ENCODE measurements at regions not wholly inside any gene's neighbourhood (a gene's known extent, or its start where the extent isn't known, plus 50 kb on each side); places are given as distances from the start of the nearest gene placed in this dataset.

DNA sequence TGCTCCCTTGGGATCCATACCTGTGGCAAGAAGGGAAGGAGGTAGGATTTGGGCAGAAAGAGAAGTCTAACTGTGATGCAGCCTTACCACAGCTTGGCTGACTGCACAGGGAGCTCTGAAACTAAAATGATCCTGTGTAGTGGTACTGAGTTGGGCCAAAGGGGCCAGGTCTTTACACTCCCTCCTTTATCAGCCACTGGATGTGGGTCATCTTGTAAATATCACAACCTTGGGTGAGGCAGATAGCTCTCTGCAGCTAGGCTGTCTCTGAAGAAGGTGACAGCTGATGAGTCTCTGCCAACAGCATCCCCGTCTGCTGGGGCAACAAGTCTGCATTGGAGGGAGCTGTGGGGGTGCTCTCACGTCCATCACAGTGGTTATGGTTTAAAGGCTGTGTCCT, 95.9 kb upstream of the CAND1 start:
- no peak for DNase-seq

- no peak for DNase-seq
Measured at GRCh38 chr12:67182551-67182950, 86.6 kb upstream of the CAND1 start.

- no peak for DNase-seq
Measured at GRCh38 chr12:67193704-67194103, 75.5 kb upstream of the CAND1 start.

GRCh38 chr12:67200386-67200785, 68.8 kb upstream of the CAND1 start:
- DNase-seq = no peak

GRCh38 chr12:67202011-67202677, 67.0 kb upstream of the CAND1 start:
- DNase-seq = no peak

DNA sequence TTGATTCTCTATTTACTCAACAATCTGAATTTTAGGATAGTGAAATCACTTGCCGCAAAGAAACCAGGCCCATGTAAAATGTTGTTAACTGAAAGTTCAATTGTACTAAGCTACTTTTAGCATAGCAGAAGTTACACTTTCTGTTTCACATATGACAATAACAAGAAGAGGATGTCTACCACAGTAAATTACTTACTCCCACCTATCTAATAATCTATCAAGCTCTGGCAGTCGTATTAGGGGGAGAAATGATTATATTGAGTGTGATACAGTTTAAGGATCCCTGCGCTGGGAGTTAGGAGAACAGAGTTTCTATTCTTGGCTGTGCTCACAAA, 66.5 kb upstream of the CAND1 start:
- no peak for DNase-seq

DNA sequence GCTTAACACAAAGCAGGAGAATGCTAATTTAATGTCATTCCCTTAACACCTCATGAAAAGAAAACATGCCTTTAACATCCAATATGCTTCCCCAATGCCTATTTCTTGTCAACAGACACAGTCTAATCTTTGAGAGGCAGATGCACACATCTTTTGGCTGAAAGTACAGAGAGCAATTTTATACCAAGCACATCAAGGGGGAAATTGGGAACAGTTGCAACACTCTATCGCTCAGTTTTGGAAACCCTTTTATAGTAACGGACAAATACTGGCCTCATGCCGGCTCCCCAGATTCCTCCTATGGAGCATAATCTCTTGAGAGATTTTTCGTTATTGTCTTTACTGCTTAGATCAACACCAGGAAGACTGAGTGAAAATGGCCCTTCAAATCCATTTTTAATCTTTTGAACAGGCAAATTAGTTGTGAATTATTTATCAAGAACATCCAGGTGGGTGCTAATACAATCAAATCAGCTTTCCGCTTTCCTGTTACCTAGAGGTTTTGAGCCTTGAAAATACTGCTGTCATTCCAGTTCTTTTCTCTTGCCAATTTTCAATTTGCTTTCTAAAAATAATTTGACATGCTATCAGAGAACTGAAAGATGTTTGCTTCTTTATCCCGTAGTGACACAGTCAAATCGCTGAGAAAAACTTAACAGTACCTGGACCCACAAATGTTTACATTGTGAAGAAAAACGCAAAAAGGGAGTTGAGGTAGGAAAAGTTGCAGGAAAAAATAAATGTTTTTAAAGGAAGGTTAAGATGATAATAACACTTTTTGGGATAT, 60.7 kb upstream of the CAND1 start:
- no peak for DNase-seq

GRCh38 chr12:67211029-67211428, 58.1 kb upstream of the CAND1 start:
- no peak for DNase-seq

- DNase-seq = no peak
Measured at GRCh38 chr12:67211494-67211893, 57.7 kb upstream of the CAND1 start.

DNA sequence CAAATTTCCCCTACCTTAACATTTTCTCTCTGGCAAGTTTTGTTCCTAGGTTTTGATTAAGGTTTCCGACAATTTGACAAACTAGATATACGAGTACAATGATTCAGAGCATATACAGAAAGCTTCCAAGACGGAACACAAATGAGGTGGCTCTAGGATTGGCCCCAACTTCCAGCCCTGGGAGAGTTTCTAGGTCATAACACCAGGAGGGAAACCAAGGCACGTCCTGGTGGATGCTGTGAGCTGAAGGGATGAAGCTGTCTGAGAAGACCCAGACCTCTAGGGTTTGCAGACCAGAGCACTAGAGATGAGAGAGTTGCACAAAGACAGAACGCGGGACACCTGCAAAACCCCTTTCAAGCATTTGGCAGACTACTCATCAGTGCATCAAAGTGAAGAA, 51.5 kb upstream of the CAND1 start:
- DNase-seq = no peak
